ENCODE measurements at regions not wholly inside any gene's neighbourhood (a gene's known extent, or its start where the extent isn't known, plus 50 kb on each side); places are given as distances from the start of the nearest gene placed in this dataset.

GRCh38 chr17:52390422-52390821 lies 231.9 kb upstream of the CA10 start:
- TF ChIP-seq POLR2A (IDR thresholded peaks at IDR 0.05): no peak
- no peak for TF ChIP-seq CTCF (IDR thresholded peaks at IDR 0.05)
- TF ChIP-seq EP300 (IDR thresholded peaks at IDR 0.05): no peak
- no peak for TF ChIP-seq POLR2AphosphoS5 (IDR thresholded peaks at IDR 0.05)

Measured in stomach (tissue), 4 donors.